Endothelial cell of umbilical vein (primary cell): ENCODE measurements at regions not wholly inside any gene's neighbourhood (a gene's known extent, or its start where the extent isn't known, plus 50 kb on each side); places are given as distances from the start of the nearest gene placed in this dataset.

Experiments used
- BruUV-seq: library from RNA; stranded (reverse); fragments of 400-500 nt; replicated peaks from 2 replicates; lab custom pipeline; 2021; lab: Mats Ljungman, UMichigan
- CTCF ChIA-PET: fragments of 300-600, 350-600 bp; sonication (Branson Sonifier 250); formaldehyde crosslinking; loops from one replicate; lab custom pipeline; 2021; ENCODE audit warnings: antibody characterized with exemption, inconsistent platforms; lab: Charles Lee
- POLR2A ChIA-PET: fragments of 300-600, 350-600 bp; sonication (Branson Sonifier 250); formaldehyde crosslinking; loops from one replicate; lab custom pipeline; 2021; ENCODE audit warnings: antibody characterized with exemption, inconsistent platforms; lab: Charles Lee
- DNase-seq: peaks from one replicate; pipeline ENCODE4 v3.0.0-alpha.2; 2011; ENCODE audit warnings: low read depth, low spot score
- FAIRE-seq: peaks from 2 replicates; lab custom pipeline; 2011; peaks lifted over from hg19 to GRCh38; lab: Jason Lieb, UNC
- H2AFZ ChIP-seq: 2 replicates; pipeline ENCODE4 v1.6.0; 2012; ENCODE audit warnings: low read depth, low read length, control low read depth, inconsistent platforms
- H3K27ac ChIP-seq: 2 replicates; pipeline ENCODE4 v1.5.1; 2011; ENCODE audit warnings: low read depth, mild to moderate bottlenecking, control low read depth, low read length, moderate library complexity; ENCODE audit not compliant: insufficient read depth
- H3K27me3 ChIP-seq, 2 experiments: 2 replicates each; pipeline versions ENCODE4 v1.6.0 to v1.6.1; 2011; ENCODE audit warnings: low read length in 2 of 2, mixed read lengths in 1 of 2; ENCODE audit not compliant: control insufficient read depth in 2 of 2, insufficient read depth in 2 of 2
- H3K36me3 ChIP-seq, 2 experiments: 2 replicates in 1 of 2; 3 replicates in 1 of 2; pipeline ENCODE4 v1.5.1; 2011; ENCODE audit warnings: low read length in 2 of 2, mild to moderate bottlenecking in 1 of 2, moderate library complexity in 1 of 2; ENCODE audit not compliant: control insufficient read depth in 2 of 2, insufficient read depth in 2 of 2; ENCODE audit errors: extremely low read depth in 1 of 2
- H3K4me1 ChIP-seq: 3 replicates; pipeline ENCODE4 v1.5.1; 2011; ENCODE audit warnings: mild to moderate bottlenecking, low read length; ENCODE audit not compliant: control insufficient read depth, insufficient read depth; ENCODE audit errors: extremely low read depth
- H3K4me2 ChIP-seq: 2 replicates; pipeline ENCODE4 v1.6.1; 2011; ENCODE audit warnings: low read length, control low read depth, mixed read lengths; ENCODE audit not compliant: insufficient read depth
- H3K4me3 ChIP-seq, 3 experiments: fragments of 200-600 bp in 1 of 3; sonication (generic), shearing (Covaris generic) in 1 of 3; replicated peaks in 1 of 3; 2 replicates each; pipeline ENCODE4 v1.5.1; 2011 to 2016; ENCODE audit warnings: control low read depth in 3 of 3, low read length in 3 of 3, mild to moderate bottlenecking in 2 of 3, inconsistent platforms in 1 of 3, low read depth in 1 of 3, moderate library complexity in 1 of 3; ENCODE audit not compliant: insufficient read depth in 1 of 3
- H3K79me2 ChIP-seq: 2 replicates; pipeline ENCODE4 v1.6.0; 2012; ENCODE audit warnings: low read length, inconsistent platforms; ENCODE audit not compliant: control insufficient read depth, insufficient read depth
- H3K9ac ChIP-seq: replicated peaks from 2 replicates; pipeline ENCODE3; 2011; ENCODE audit warnings: low read length, control low read depth; ENCODE audit not compliant: insufficient read depth; ENCODE audit errors: extremely low read depth
- H3K9me1 ChIP-seq: replicated peaks from 3 replicates; pipeline ENCODE4 v1.6.0; 2011; ENCODE audit warnings: mild to moderate bottlenecking, low read length; ENCODE audit not compliant: control insufficient read depth, insufficient read depth; ENCODE audit errors: extremely low read depth
- H3K9me3 ChIP-seq: replicated peaks from 2 replicates; pipeline ENCODE4 v1.5.1; 2012; ENCODE audit warnings: low read length, inconsistent platforms; ENCODE audit not compliant: control insufficient read depth, insufficient read depth
- H4K20me1 ChIP-seq: replicated peaks from 2 replicates; pipeline ENCODE3; 2011; ENCODE audit warnings: mild to moderate bottlenecking, low read length; ENCODE audit not compliant: control insufficient read depth, insufficient read depth; ENCODE audit errors: extremely low read depth
- EZH2 ChIP-seq: IDR thresholded peaks from 2 replicates; pipeline ENCODE4 v1.6.1; 2012; ENCODE audit warnings: borderline replicate concordance, low read depth, mild to moderate bottlenecking, moderate library complexity, low read length, inconsistent platforms; ENCODE audit not compliant: severe bottlenecking
- FOS ChIP-seq: IDR thresholded peaks from 2 replicates; pipeline ENCODE4 v1.6.1; 2011; ENCODE audit warnings: mild to moderate bottlenecking, low read length, moderate library complexity, borderline replicate concordance; ENCODE audit not compliant: insufficient read depth
- GATA2 ChIP-seq: IDR thresholded peaks from 2 replicates; pipeline ENCODE4 v1.7.0; 2011; ENCODE audit warnings: low read depth, mild to moderate bottlenecking, moderate library complexity, mixed read lengths, low read length; ENCODE audit not compliant: insufficient read length, insufficient read depth
- MYC ChIP-seq: IDR thresholded peaks from one replicate; pipeline ENCODE4 v1.6.1; 2011; ENCODE audit warnings: mild to moderate bottlenecking, low read depth, low read length
- POLR2A ChIP-seq: IDR thresholded peaks from 2 replicates; pipeline ENCODE4 v1.6.1; 2012; ENCODE audit warnings: low read depth, mild to moderate bottlenecking, control low read depth, low read length
- dilution Hi-C: fragments of 300-500 bp; cut with MboI; formaldehyde crosslinking; loops from one replicate; pipeline ENCODE4 v1.15.0; 2019; ENCODE audit warnings: low sequenced_read_pairs; ENCODE audit not compliant: extremely low pct_ligation_motif_present
- intact Hi-C: fragments of 100-400 bp; cut with micrococcal nuclease; formaldehyde crosslinking; loops from one replicate; pipeline ENCODE4 v1.10.0; 2022
- TF ChIP-seq, protein P1 (sequence below), 2 donors: IDR thresholded peaks; 1 replicate in 1 of 2; 2 replicates in 1 of 2; pipeline ENCODE4 v1.5.1; 2011; ENCODE audit warnings: low read length in 2 of 2, mild to moderate bottlenecking in 2 of 2, moderate library complexity in 2 of 2, control low read depth in 1 of 2, inconsistent platforms in 1 of 2, low read depth in 1 of 2; ENCODE audit not compliant: insufficient read depth in 1 of 2; ENCODE audit errors: extremely low read depth in 1 of 2
- TF ChIP-seq, protein P2 (sequence below): IDR thresholded peaks from 2 replicates; pipeline ENCODE4 v1.6.1; 2011; ENCODE audit not compliant: insufficient read depth, insufficient read length

DNA sequence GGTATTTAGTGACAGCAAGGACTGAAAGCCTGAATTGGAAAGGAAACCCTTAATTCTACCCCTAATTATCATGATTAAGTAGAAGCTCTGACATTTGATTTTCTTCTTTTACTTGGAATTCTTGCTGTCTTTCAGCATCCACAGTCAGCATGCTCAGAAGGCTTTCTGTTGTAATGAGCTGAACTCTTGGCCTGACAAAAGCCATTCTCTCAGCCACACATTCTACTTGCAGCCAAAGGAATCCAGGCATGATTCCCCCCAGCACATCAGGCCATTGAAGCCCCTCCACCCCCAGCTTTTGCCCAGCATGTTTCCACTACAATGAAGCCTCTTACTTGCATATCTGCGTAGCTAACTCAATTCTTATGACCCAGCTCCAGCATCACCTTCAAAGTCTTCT, 94.3 kb upstream of the FRMD4A start:
- CTCF ChIA-PET: interaction anchor here (0.6 to 1.2 kb wide), 2 partner anchors 13 to 647 kb away, joined by 3 to 6 read pairs; no protein-coding TSS in a partner anchor
- no peak for FAIRE-seq

More for the DNA sequence above, 94.3 kb upstream of the FRMD4A start:
- H4K20me1 ChIP-seq: no peaks in the 10 kb centered on the region
- POLR2A ChIA-PET: no interaction called here
- peaks cover 2 to 13% of the 10 kb centered on the region in 2 experiments for H3K27me3 ChIP-seq
- H3K79me2 ChIP-seq: no peaks in the 10 kb centered on the region
- BruUV-seq: no TSS peak
- no peak overlapping the region for H3K27ac ChIP-seq
- dilution Hi-C loops (no loop called here), intact Hi-C loops (no loop called here)
- H3K9me1 ChIP-seq: no peaks in the 10 kb centered on the region
- H3K4me2 ChIP-seq: no peak overlapping the region
- no peak overlapping the region for H3K4me3 ChIP-seq
- no peak for DNase-seq
- H3K9me3 ChIP-seq: no peaks in the 10 kb centered on the region
- no peak overlapping the region for H2AFZ ChIP-seq
- TF ChIP-seq, protein P1, sequence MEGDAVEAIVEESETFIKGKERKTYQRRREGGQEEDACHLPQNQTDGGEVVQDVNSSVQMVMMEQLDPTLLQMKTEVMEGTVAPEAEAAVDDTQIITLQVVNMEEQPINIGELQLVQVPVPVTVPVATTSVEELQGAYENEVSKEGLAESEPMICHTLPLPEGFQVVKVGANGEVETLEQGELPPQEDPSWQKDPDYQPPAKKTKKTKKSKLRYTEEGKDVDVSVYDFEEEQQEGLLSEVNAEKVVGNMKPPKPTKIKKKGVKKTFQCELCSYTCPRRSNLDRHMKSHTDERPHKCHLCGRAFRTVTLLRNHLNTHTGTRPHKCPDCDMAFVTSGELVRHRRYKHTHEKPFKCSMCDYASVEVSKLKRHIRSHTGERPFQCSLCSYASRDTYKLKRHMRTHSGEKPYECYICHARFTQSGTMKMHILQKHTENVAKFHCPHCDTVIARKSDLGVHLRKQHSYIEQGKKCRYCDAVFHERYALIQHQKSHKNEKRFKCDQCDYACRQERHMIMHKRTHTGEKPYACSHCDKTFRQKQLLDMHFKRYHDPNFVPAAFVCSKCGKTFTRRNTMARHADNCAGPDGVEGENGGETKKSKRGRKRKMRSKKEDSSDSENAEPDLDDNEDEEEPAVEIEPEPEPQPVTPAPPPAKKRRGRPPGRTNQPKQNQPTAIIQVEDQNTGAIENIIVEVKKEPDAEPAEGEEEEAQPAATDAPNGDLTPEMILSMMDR (IDR thresholded peaks at IDR 0.05; ENCODE audit: extremely low read depth in 1 of 2, insufficient read depth in 1 of 2, low read depth in 1 of 2, low read length in 2 of 2): no peak
- no peak for TF ChIP-seq MYC
- TF ChIP-seq GATA2: no peak
- TF ChIP-seq EZH2: no peak
- TF ChIP-seq FOS: no peak
- no peak for TF ChIP-seq POLR2A
- TF ChIP-seq, protein P2, sequence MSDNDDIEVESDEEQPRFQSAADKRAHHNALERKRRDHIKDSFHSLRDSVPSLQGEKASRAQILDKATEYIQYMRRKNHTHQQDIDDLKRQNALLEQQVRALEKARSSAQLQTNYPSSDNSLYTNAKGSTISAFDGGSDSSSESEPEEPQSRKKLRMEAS: no peak
- H3K36me3 ChIP-seq: no peaks in the 10 kb centered on the region
- no peak overlapping the region for H3K9ac ChIP-seq
- H3K4me1 ChIP-seq: no peaks in the 10 kb centered on the region
